ENCODE measurements at regions not wholly inside any gene's neighbourhood (a gene's known extent, or its start where the extent isn't known, plus 50 kb on each side); places are given as distances from the start of the nearest gene placed in this dataset.

DNA sequence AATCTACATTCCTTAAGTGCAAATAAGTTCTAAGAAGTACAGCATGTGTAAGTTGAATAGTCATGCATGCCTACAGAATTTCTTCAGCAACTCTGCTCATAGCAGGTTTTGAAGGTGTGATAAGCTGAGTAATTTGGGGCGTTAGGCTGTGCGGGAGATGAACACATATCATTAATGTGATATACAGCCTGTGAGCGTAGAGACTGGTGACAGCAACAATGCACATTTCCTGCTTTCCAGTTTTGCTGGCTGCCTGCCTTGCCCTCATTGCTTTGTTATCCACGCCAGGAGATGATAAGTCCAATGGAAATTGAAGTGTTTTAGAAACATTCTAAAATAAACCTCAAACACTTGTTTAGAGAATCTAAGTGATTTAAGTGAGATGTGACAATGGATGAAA is 1709.4 kb downstream of the ARAP2 start:
- intact Hi-C loops (cut with micrococcal nuclease): no loop called here
- H3K4me2 ChIP-seq (replicated peaks; ENCODE audit: extremely low read depth, low read length, poor library complexity, severe bottlenecking): no peak overlapping the region

DNA sequence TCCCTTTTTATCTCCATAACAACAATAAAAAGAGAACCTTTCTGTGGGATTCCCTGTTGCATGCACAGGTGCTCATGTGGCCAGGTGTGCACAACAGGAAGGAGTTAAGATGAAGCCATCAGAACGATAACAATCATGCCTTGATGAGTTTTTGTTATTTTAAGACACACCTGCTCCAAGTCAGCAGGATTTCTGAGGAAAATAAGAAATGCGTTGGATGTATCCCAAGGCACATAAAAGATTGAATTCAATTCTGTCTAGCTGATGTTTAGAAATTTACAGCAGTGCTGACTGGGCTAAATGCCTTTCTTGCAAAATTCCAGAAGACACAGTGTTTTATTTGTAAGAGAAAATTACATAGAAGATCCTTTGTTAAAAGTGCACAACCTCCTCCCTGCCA is 1678.2 kb downstream of the ARAP2 start:
- H3K79me2 ChIP-seq (ENCODE audit: insufficient read depth, low read length): no peaks in the 10 kb centered on the region
- no peaks in the 10 kb centered on the region for H3K27me3 ChIP-seq (ENCODE audit: control insufficient read depth in 2 of 2, insufficient read depth in 2 of 2, low read length in 2 of 2)
- H3K9me3 ChIP-seq (replicated peaks in 1 of 2; ENCODE audit: control insufficient read depth in 1 of 2, insufficient read depth in 1 of 2, low read length in 2 of 2): no peaks in the 10 kb centered on the region
- intact Hi-C loops (cut with micrococcal nuclease): no loop called here
- no peak overlapping the region for H3K9ac ChIP-seq (ENCODE audit: insufficient read depth, low read length, poor library complexity, severe bottlenecking)
- H4K20me1 ChIP-seq (ENCODE audit: insufficient read depth, low read length): no peaks in the 10 kb centered on the region
- Mint-ChIP-seq H3K36me3 (no peaks in the 10 kb centered on the region), H3K27me3 (ENCODE audit: low read depth in 3 of 3) (no peaks in the 10 kb centered on the region), H3K9me3 (peaks cover 0 to 4% (median 3%) of the 10 kb centered on the region in 7 donors), H3K4me1 (no peaks in the 10 kb centered on the region), H3K4me3 (no peak overlapping the region), H3K27ac (no peak overlapping the region)
- no peak overlapping the region for H2AFZ ChIP-seq (ENCODE audit: insufficient read depth, low read depth, low read length, poor library complexity, severe bottlenecking)
- H3K27ac ChIP-seq (ENCODE audit: low read depth in 1 of 2, low read length in 2 of 2): no peak overlapping the region
- 73% methylated on average over 2 of the region's 2 CpGs for WGBS (ENCODE audit: insufficient coverage)
- no peak overlapping the region for H3K4me3 ChIP-seq (replicated peaks in 1 of 3; ENCODE audit: low read depth in 2 of 3, low read length in 3 of 3)
- no peaks in the 10 kb centered on the region for H3K36me3 ChIP-seq (replicated peaks in 1 of 2; ENCODE audit: control insufficient read depth in 1 of 2, insufficient read depth in 2 of 2, low read length in 2 of 2)
- TF ChIP-seq, protein P1, sequence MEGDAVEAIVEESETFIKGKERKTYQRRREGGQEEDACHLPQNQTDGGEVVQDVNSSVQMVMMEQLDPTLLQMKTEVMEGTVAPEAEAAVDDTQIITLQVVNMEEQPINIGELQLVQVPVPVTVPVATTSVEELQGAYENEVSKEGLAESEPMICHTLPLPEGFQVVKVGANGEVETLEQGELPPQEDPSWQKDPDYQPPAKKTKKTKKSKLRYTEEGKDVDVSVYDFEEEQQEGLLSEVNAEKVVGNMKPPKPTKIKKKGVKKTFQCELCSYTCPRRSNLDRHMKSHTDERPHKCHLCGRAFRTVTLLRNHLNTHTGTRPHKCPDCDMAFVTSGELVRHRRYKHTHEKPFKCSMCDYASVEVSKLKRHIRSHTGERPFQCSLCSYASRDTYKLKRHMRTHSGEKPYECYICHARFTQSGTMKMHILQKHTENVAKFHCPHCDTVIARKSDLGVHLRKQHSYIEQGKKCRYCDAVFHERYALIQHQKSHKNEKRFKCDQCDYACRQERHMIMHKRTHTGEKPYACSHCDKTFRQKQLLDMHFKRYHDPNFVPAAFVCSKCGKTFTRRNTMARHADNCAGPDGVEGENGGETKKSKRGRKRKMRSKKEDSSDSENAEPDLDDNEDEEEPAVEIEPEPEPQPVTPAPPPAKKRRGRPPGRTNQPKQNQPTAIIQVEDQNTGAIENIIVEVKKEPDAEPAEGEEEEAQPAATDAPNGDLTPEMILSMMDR (IDR thresholded peaks at IDR 0.05): no peak
- DNase-seq: no peak
- H3K4me2 ChIP-seq (replicated peaks; ENCODE audit: extremely low read depth, low read length, poor library complexity, severe bottlenecking): no peak overlapping the region
- H3K4me1 ChIP-seq (ENCODE audit: control insufficient read depth in 1 of 2, insufficient read depth in 2 of 2, low read length in 2 of 2): no peaks in the 10 kb centered on the region

More for the DNA sequence above, 1709.4 kb downstream of the ARAP2 start:
- no peaks in the 10 kb centered on the region for H3K36me3 Mint-ChIP-seq
- Histone ChIP-seq H4K20me1 (ENCODE audit: insufficient read depth, low read length) (no peaks in the 10 kb centered on the region), H3K27ac (ENCODE audit: low read depth in 1 of 2, low read length in 2 of 2) (no peak overlapping the region), H3K27me3 (ENCODE audit: control insufficient read depth in 2 of 2, insufficient read depth in 2 of 2, low read length in 2 of 2) (no peaks in the 10 kb centered on the region), H3K4me1 (ENCODE audit: control insufficient read depth in 1 of 2, insufficient read depth in 2 of 2, low read length in 2 of 2) (no peaks in the 10 kb centered on the region), H3K36me3 (replicated peaks in 1 of 2; ENCODE audit: control insufficient read depth in 1 of 2, insufficient read depth in 2 of 2, low read length in 2 of 2) (no peaks in the 10 kb centered on the region), H3K4me3 (replicated peaks in 1 of 3; ENCODE audit: low read depth in 2 of 3, low read length in 3 of 3) (no peak overlapping the region), H3K9ac (ENCODE audit: insufficient read depth, low read length, poor library complexity, severe bottlenecking) (no peak overlapping the region), H2AFZ (ENCODE audit: insufficient read depth, low read depth, low read length, poor library complexity, severe bottlenecking) (no peak overlapping the region), H3K9me3 (replicated peaks in 1 of 2; ENCODE audit: control insufficient read depth in 1 of 2, insufficient read depth in 1 of 2, low read length in 2 of 2) (no peaks in the 10 kb centered on the region), H3K79me2 (ENCODE audit: insufficient read depth, low read length) (no peaks in the 10 kb centered on the region)
- no peak overlapping the region for H3K27ac Mint-ChIP-seq
- no peak for DNase-seq
- no CpG with 5 or more reads among the region's 4 CpGs for WGBS (ENCODE audit: insufficient coverage)
- H3K27me3 Mint-ChIP-seq (ENCODE audit: low read depth in 3 of 3): no peaks in the 10 kb centered on the region
- TF ChIP-seq, protein P1 (IDR thresholded peaks at IDR 0.05): no peak
- no peak overlapping the region for H3K4me3 Mint-ChIP-seq
- no peaks in the 10 kb centered on the region for H3K4me1 Mint-ChIP-seq
- peaks cover 0 to 2% (median 0%) of the 10 kb centered on the region in 7 donors for H3K9me3 Mint-ChIP-seq
